ENCODE measurements at regions not wholly inside any gene's neighbourhood (a gene's known extent, or its start where the extent isn't known, plus 50 kb on each side); places are given as distances from the start of the nearest gene placed in this dataset.

GRCh38 chr1:60818969-60819701, 263.2 kb upstream of the NFIA start:
- no peak overlapping the region for H3K4me2 ChIP-seq (ENCODE audit: low read depth, low read length, poor library complexity, severe bottlenecking)
- H3K4me3 ChIP-seq (ENCODE audit: insufficient read depth, low read length, poor library complexity, severe bottlenecking): no peak overlapping the region
- no peaks in the 10 kb centered on the region for H3K36me3 ChIP-seq (ENCODE audit: low read length)
- H3K9me3 ChIP-seq (ENCODE audit: insufficient read depth, low read length): no peaks in the 10 kb centered on the region
- H3K9me2 ChIP-seq (replicated peaks; ENCODE audit: insufficient read depth, low read length): no peaks in the 10 kb centered on the region
- H3F3A ChIP-seq (ENCODE audit: insufficient read depth): no peaks in the 10 kb centered on the region
- H3K79me2 ChIP-seq (ENCODE audit: insufficient read depth, low read length): no peaks in the 10 kb centered on the region
- no peak for TF ChIP-seq EZH2phosphoT487 (conservative IDR thresholded peaks at IDR 0.05; ENCODE audit: low read length)
- no peak for TF ChIP-seq CTCF (IDR thresholded peaks at IDR 0.05; ENCODE audit: insufficient read depth, low read length, poor library complexity, severe bottlenecking)
- no peak overlapping the region for H2AFZ ChIP-seq (ENCODE audit: low read depth, low read length, severe bottlenecking)
- H3K27me3 ChIP-seq (ENCODE audit: low read length): no peaks in the 10 kb centered on the region
- no peaks in the 10 kb centered on the region for H4K20me1 ChIP-seq (ENCODE audit: low read depth, low read length)
- H3K9ac ChIP-seq (ENCODE audit: low read length): no peak overlapping the region
- H3K27ac ChIP-seq (ENCODE audit: low read depth, low read length): no peak overlapping the region

- H3K9me2 ChIP-seq (replicated peaks; ENCODE audit: insufficient read depth, low read length): no peaks in the 10 kb centered on the region
- H3K27ac ChIP-seq (ENCODE audit: low read depth, low read length): no peak overlapping the region
- no peaks in the 10 kb centered on the region for H3K79me2 ChIP-seq (ENCODE audit: insufficient read depth, low read length)
- no peaks in the 10 kb centered on the region for H3K27me3 ChIP-seq (ENCODE audit: low read length)
- H3K4me3 ChIP-seq (ENCODE audit: insufficient read depth, low read length, poor library complexity, severe bottlenecking): no peak overlapping the region
- TF ChIP-seq CTCF (IDR thresholded peaks at IDR 0.05; ENCODE audit: insufficient read depth, low read length, poor library complexity, severe bottlenecking): no peak
- TF ChIP-seq EZH2phosphoT487 (conservative IDR thresholded peaks at IDR 0.05; ENCODE audit: low read length): no peak
- H3K36me3 ChIP-seq (ENCODE audit: low read length): no peaks in the 10 kb centered on the region
- H3K9me3 ChIP-seq (ENCODE audit: insufficient read depth, low read length): no peaks in the 10 kb centered on the region
- H3F3A ChIP-seq (ENCODE audit: insufficient read depth): no peaks in the 10 kb centered on the region
- H4K20me1 ChIP-seq (ENCODE audit: low read depth, low read length): no peaks in the 10 kb centered on the region
- H3K9ac ChIP-seq (ENCODE audit: low read length): no peak overlapping the region
- H3K4me2 ChIP-seq (ENCODE audit: low read depth, low read length, poor library complexity, severe bottlenecking): no peak overlapping the region
- no peak overlapping the region for H2AFZ ChIP-seq (ENCODE audit: low read depth, low read length, severe bottlenecking)
Observed at GRCh38 chr1:60813071-60813470, 269.3 kb upstream of the NFIA start.

GRCh38 chr1:60809204-60809980, 273.0 kb upstream of the NFIA start:
- no peak for TF ChIP-seq EZH2phosphoT487 (conservative IDR thresholded peaks at IDR 0.05; ENCODE audit: low read length)
- no peak for TF ChIP-seq CTCF (IDR thresholded peaks at IDR 0.05; ENCODE audit: insufficient read depth, low read length, poor library complexity, severe bottlenecking)
- Histone ChIP-seq H3K9me3 (ENCODE audit: insufficient read depth, low read length) (no peaks in the 10 kb centered on the region), H3K9me2 (replicated peaks; ENCODE audit: insufficient read depth, low read length) (no peaks in the 10 kb centered on the region), H2AFZ (ENCODE audit: low read depth, low read length, severe bottlenecking) (no peak overlapping the region), H3K9ac (ENCODE audit: low read length) (no peak overlapping the region), H3K4me3 (ENCODE audit: insufficient read depth, low read length, poor library complexity, severe bottlenecking) (no peak overlapping the region), H3K79me2 (ENCODE audit: insufficient read depth, low read length) (no peaks in the 10 kb centered on the region), H3F3A (ENCODE audit: insufficient read depth) (no peaks in the 10 kb centered on the region), H3K27me3 (ENCODE audit: low read length) (no peaks in the 10 kb centered on the region), H3K4me2 (ENCODE audit: low read depth, low read length, poor library complexity, severe bottlenecking) (no peak overlapping the region), H4K20me1 (ENCODE audit: low read depth, low read length) (no peaks in the 10 kb centered on the region), H3K36me3 (ENCODE audit: low read length) (no peaks in the 10 kb centered on the region), H3K27ac (ENCODE audit: low read depth, low read length) (no peak overlapping the region)

All from SU-DHL-6 (cell line).